Esophagus muscularis mucosa (tissue), 4 donors: ENCODE measurements at regions not wholly inside any gene's neighbourhood (a gene's known extent, or its start where the extent isn't known, plus 50 kb on each side); places are given as distances from the start of the nearest gene placed in this dataset.

Experiments
- DNase-seq: peaks from one replicate; pipeline ENCODE4 v3.0.0-alpha.2; 2017; ENCODE audit errors: extremely low spot score
- H3K27ac ChIP-seq, 4 donors: fragments of 200-600 bp; sonication (generic); replicated peaks in 1 of 4; 1 replicate in 3 of 4; 2 replicates in 1 of 4; pipeline ENCODE4 v1.5.1; 2016 to 2019; ENCODE audit warnings: mild to moderate bottlenecking in 1 of 4
- H3K27me3 ChIP-seq, 4 donors: fragments of 200-600 bp; sonication (generic); one replicate each; pipeline versions ENCODE4 v1.5.1 to v1.6.0; 2016 to 2019
- H3K36me3 ChIP-seq, 4 donors: fragments of 200-600 bp; sonication (generic); one replicate each; pipeline ENCODE4 v1.5.1; 2016 to 2019
- H3K4me1 ChIP-seq, 4 donors: fragments of 200-600 bp; sonication (generic); one replicate each; pipeline ENCODE4 v1.5.1; 2016 to 2019
- H3K4me3 ChIP-seq, 4 donors: fragments of 200-600 bp; sonication (generic); 1 replicate in 2 of 4; 2 replicates in 2 of 4; pipeline ENCODE4 v1.5.1; 2016 to 2019; ENCODE audit warnings: mild to moderate bottlenecking in 4 of 4, moderate library complexity in 1 of 4
- H3K9me3 ChIP-seq, 4 donors: fragments of 200-600 bp; sonication (generic); 1 replicate in 3 of 4; 2 replicates in 1 of 4; pipeline ENCODE4 v1.5.1; 2016 to 2019
- CTCF ChIP-seq, 3 experiments: fragments of 200-600 bp in 2 of 3; fragments of 450-650 bp in 1 of 3; sonication (generic) in 2 of 3; IDR thresholded peaks; one replicate each; pipeline ENCODE4 v1.5.1; 2017 to 2019; ENCODE audit warnings: antibody characterized with exemption in 3 of 3, mild to moderate bottlenecking in 2 of 3, moderate library complexity in 1 of 3
- EP300 ChIP-seq: sonication (generic); formaldehyde crosslinking; IDR thresholded peaks from one replicate; pipeline ENCODE4 v1.6.1; 2017; ENCODE audit warnings: antibody characterized with exemption
- POLR2A ChIP-seq: fragments of 450-650 bp; IDR thresholded peaks from one replicate; pipeline ENCODE4 v1.6.1; 2017; ENCODE audit warnings: antibody characterized with exemption, moderate library complexity, mild to moderate bottlenecking, low read depth
- POLR2AphosphoS5 ChIP-seq, 2 donors: sonication (generic); formaldehyde crosslinking; IDR thresholded peaks; one replicate each; pipeline ENCODE4 v1.6.1; 2017; ENCODE audit warnings: antibody characterized with exemption in 2 of 2
- WGBS: methylation state at CpG from one replicate; pipeline ENCODE4 v1.1.5; 2018; 5-methylcytosine and 5-hydroxymethylcytosine counted together
- intact Hi-C: fragments of 100-400 bp; cut with DNase I; formaldehyde crosslinking; loops from one replicate; pipeline ENCODE4 v1.15.1; 2023

- no peak overlapping the region for H3K4me3 ChIP-seq
- H3K27ac ChIP-seq = no peak overlapping the region
- intact Hi-C loops = no loop called here
- no peaks in the 10 kb centered on the region for H3K36me3 ChIP-seq
- no peaks in the 10 kb centered on the region for H3K9me3 ChIP-seq
- WGBS = 94% methylated on average over 2 of the region's 3 CpGs
- no peaks in the 10 kb centered on the region for H3K27me3 ChIP-seq
- TF ChIP-seq POLR2A = no peak
- TF ChIP-seq EP300 = no peak
- no peak for TF ChIP-seq CTCF (IDR thresholded peaks at IDR 0.05)
- H3K4me1 ChIP-seq = no peaks in the 10 kb centered on the region
- DNase-seq = no peak
Measured at GRCh38 chr3:162765524-162765923, 1268.9 kb downstream of the OTOL1 start.

GRCh38 chr3:162769564-162769963, 1273.0 kb downstream of the OTOL1 start:
- no peak for TF ChIP-seq POLR2AphosphoS5 (IDR thresholded peaks at IDR 0.05)
- no peak for TF ChIP-seq CTCF (IDR thresholded peaks at IDR 0.05)
- TF ChIP-seq POLR2A = no peak
- no peak for TF ChIP-seq EP300
- DNase-seq = no peak
- no peaks in the 10 kb centered on the region for H3K36me3 ChIP-seq
- no peaks in the 10 kb centered on the region for H3K27me3 ChIP-seq
- no peaks in the 10 kb centered on the region for H3K9me3 ChIP-seq
- H3K4me3 ChIP-seq = no peak overlapping the region
- H3K4me1 ChIP-seq = no peaks in the 10 kb centered on the region
- no peak overlapping the region for H3K27ac ChIP-seq
- intact Hi-C loops = no loop called here

GRCh38 chr3:162770551-162770950, 1273.9 kb downstream of the OTOL1 start:
- Histone ChIP-seq H3K27me3 (no peaks in the 10 kb centered on the region), H3K9me3 (no peaks in the 10 kb centered on the region), H3K36me3 (no peaks in the 10 kb centered on the region), H3K27ac (no peak overlapping the region), H3K4me1 (no peaks in the 10 kb centered on the region), H3K4me3 (no peak overlapping the region)
- 46% methylated on average over 2 of the region's 2 CpGs for WGBS
- no peak for DNase-seq
- intact Hi-C loops = no loop called here
- no peak for TF ChIP-seq POLR2A
- no peak for TF ChIP-seq POLR2AphosphoS5 (IDR thresholded peaks at IDR 0.05)
- TF ChIP-seq EP300 = no peak

GRCh38 chr3:162774613-162775100, 1278.0 kb downstream of the OTOL1 start:
- no peak for DNase-seq
- no peaks in the 10 kb centered on the region for H3K4me1 ChIP-seq
- H3K27ac ChIP-seq = no peak overlapping the region
- intact Hi-C loops = no loop called here
- no peaks in the 10 kb centered on the region for H3K36me3 ChIP-seq
- WGBS = 97% methylated on average over 1 of the region's 1 CpG
- no peaks in the 10 kb centered on the region for H3K9me3 ChIP-seq
- no peaks in the 10 kb centered on the region for H3K27me3 ChIP-seq
- H3K4me3 ChIP-seq = no peak overlapping the region
- TF ChIP-seq EP300 = no peak
- no peak for TF ChIP-seq POLR2A
- no peak for TF ChIP-seq POLR2AphosphoS5 (IDR thresholded peaks at IDR 0.05)
- no peak for TF ChIP-seq CTCF (IDR thresholded peaks at IDR 0.05)

- intact Hi-C loops = no loop called here
- no peak overlapping the region for H3K27ac ChIP-seq
- DNase-seq = no peak
- TF ChIP-seq POLR2A (no peak), CTCF (IDR thresholded peaks at IDR 0.05) (no peak), POLR2AphosphoS5 (IDR thresholded peaks at IDR 0.05) (no peak), EP300 (no peak)
- H3K9me3 ChIP-seq = no peaks in the 10 kb centered on the region
- H3K4me3 ChIP-seq = no peak overlapping the region
- no peaks in the 10 kb centered on the region for H3K27me3 ChIP-seq
- H3K4me1 ChIP-seq = no peaks in the 10 kb centered on the region
- WGBS = 33% methylated on average over 3 of the region's 3 CpGs
- H3K36me3 ChIP-seq = no peaks in the 10 kb centered on the region
Measured at GRCh38 chr3:162776148-162776547, 1279.5 kb downstream of the OTOL1 start.
